Lung (tissue), 11 donors: ENCODE measurements at regions not wholly inside any gene's neighbourhood (a gene's known extent, or its start where the extent isn't known, plus 50 kb on each side); places are given as distances from the start of the nearest gene placed in this dataset.

Experiments used
- ATAC-seq: fragments of 200-7000 bp; cut with Tn5 transposase; one replicate; pipeline ENCODE4 v1.9.1; 2020; ENCODE audit warnings: moderate number of reproducible peaks; ENCODE audit not compliant: insufficient read depth, low FRiP score
- DNase-seq, 3 donors: peaks; one replicate each; pipeline ENCODE4 v3.0.0-alpha.2; 2013 to 2017
- H3K27ac ChIP-seq, 2 donors: one replicate each; pipeline ENCODE4 v1.5.1; 2013; ENCODE audit warnings: mild to moderate bottlenecking in 2 of 2, moderate library complexity in 2 of 2, control low read depth in 1 of 2, inconsistent platforms in 1 of 2, low read depth in 1 of 2, low read length in 1 of 2
- H3K27me3 ChIP-seq, 3 donors: one replicate each; pipeline ENCODE4 v1.5.1; 2013; ENCODE audit warnings: low read length in 2 of 3; ENCODE audit not compliant: control insufficient read depth in 3 of 3, insufficient read depth in 3 of 3
- H3K36me3 ChIP-seq, 4 donors: one replicate each; pipeline ENCODE4 v1.5.1; 2013; ENCODE audit warnings: low read length in 4 of 4, mild to moderate bottlenecking in 1 of 4, moderate library complexity in 1 of 4; ENCODE audit not compliant: control insufficient read depth in 4 of 4, insufficient read depth in 4 of 4
- H3K4me1 ChIP-seq, 5 donors: one replicate each; pipeline ENCODE4 v1.5.1; 2013; ENCODE audit warnings: low read length in 5 of 5, mild to moderate bottlenecking in 2 of 5, moderate library complexity in 1 of 5; ENCODE audit not compliant: control insufficient read depth in 5 of 5, insufficient read depth in 5 of 5
- H3K4me3 ChIP-seq: one replicate; pipeline ENCODE4 v1.5.1; 2013; ENCODE audit warnings: mild to moderate bottlenecking, control low read depth, moderate library complexity
- H3K9ac ChIP-seq, 2 donors: one replicate each; pipeline ENCODE4 v1.5.1; 2013; ENCODE audit warnings: low read length in 2 of 2, control low read depth in 1 of 2; ENCODE audit not compliant: insufficient read depth in 1 of 2
- H3K9me3 ChIP-seq, 4 donors: one replicate each; pipeline ENCODE4 v1.5.1; 2013; ENCODE audit warnings: low read length in 3 of 4, mild to moderate bottlenecking in 1 of 4, moderate library complexity in 1 of 4; ENCODE audit not compliant: control insufficient read depth in 4 of 4, insufficient read depth in 3 of 4
- CTCF ChIP-seq: IDR thresholded peaks from 2 replicates; pipeline ENCODE4 v1.5.1; 2012; ENCODE audit warnings: mild to moderate bottlenecking; ENCODE audit errors: control extremely low read depth, extremely low read depth
- WGBS, 2 donors: extraction: QIAGEN DNeasy Blood & Tissue Kit; methylation state at CpG; one replicate each; pipeline ENCODE4 v1.1.7; 2013; 5-methylcytosine and 5-hydroxymethylcytosine counted together
- donor health status: control.
- donor health status: control.
- donor health status: Bipolar disorder and iron deficiency.
- donor health status: healthy.
- donor health status: DM: yes; HTN: yes; CAD: no.

- no peak overlapping the region for H3K9ac ChIP-seq
- H3K4me1 ChIP-seq = peaks cover 0 to 10% (median 6%) of the 10 kb centered on the region in 5 donors
- H3K4me3 ChIP-seq = no peak overlapping the region
- no peaks in the 10 kb centered on the region for H3K9me3 ChIP-seq
- ATAC-seq (no peak), DNase-seq (no peak)
- peaks cover 0 to 3% (median under 1%) of the 10 kb centered on the region in 4 donors for H3K36me3 ChIP-seq
- WGBS, 2 donors = 84 to 87% methylated on average over 2 of the region's 2 CpGs
- no peak overlapping the region for H3K27ac ChIP-seq
- no peak for TF ChIP-seq CTCF
- H3K27me3 ChIP-seq = no peaks in the 10 kb centered on the region
These were observed 109.9 kb upstream of the TIAM2 start for GRCh38 chr6:154885214-154885613.

- DNase-seq (no peak), ATAC-seq (no peak)
- Histone ChIP-seq H3K9ac (no peak overlapping the region), H3K4me3 (no peak overlapping the region), H3K36me3 (peaks cover 0 to 3% (median under 1%) of the 10 kb centered on the region in 4 donors), H3K4me1 (peaks cover 0 to 10% (median 6%) of the 10 kb centered on the region in 5 donors), H3K9me3 (no peaks in the 10 kb centered on the region), H3K27me3 (no peaks in the 10 kb centered on the region), H3K27ac (no peak overlapping the region)
- TF ChIP-seq CTCF = no peak
- WGBS, 2 donors = 94 to 96% methylated on average over 4 of the region's 4 CpGs
These were observed 109.1 kb upstream of the TIAM2 start for GRCh38 chr6:154886016-154886415.

GRCh38 chr6:154886471-154886870 is 108.6 kb upstream of the TIAM2 start:
- Histone ChIP-seq H3K4me3 (no peak overlapping the region), H3K4me1 (peaks cover 0 to 10% (median 6%) of the 10 kb centered on the region in 5 donors), H3K27ac (no peak overlapping the region), H3K27me3 (no peaks in the 10 kb centered on the region), H3K9ac (no peak overlapping the region), H3K36me3 (peaks cover 0 to 3% (median under 1%) of the 10 kb centered on the region in 4 donors), H3K9me3 (no peaks in the 10 kb centered on the region)
- ATAC-seq = no peak
- no peak for TF ChIP-seq CTCF
- no peak for DNase-seq

GRCh38 chr6:154887051-154887450 is 108.1 kb upstream of the TIAM2 start:
- Histone ChIP-seq H3K9me3 (no peaks in the 10 kb centered on the region), H3K27me3 (no peaks in the 10 kb centered on the region), H3K4me3 (no peak overlapping the region), H3K36me3 (peaks cover 0 to 3% (median under 1%) of the 10 kb centered on the region in 4 donors), H3K4me1 (peaks cover 0 to 10% (median 6%) of the 10 kb centered on the region in 5 donors), H3K27ac (no peak overlapping the region), H3K9ac (no peak overlapping the region)
- DNase-seq = no peak
- ATAC-seq = no peak
- no peak for TF ChIP-seq CTCF
- 95% methylated on average over 5 of the region's 5 CpGs for WGBS, 2 donors
